K562 (cell line): ENCODE measurements at regions not wholly inside any gene's neighbourhood (a gene's known extent, or its start where the extent isn't known, plus 50 kb on each side); places are given as distances from the start of the nearest gene placed in this dataset.

ENCODE experiments used
- CAMTA2 ChIP-seq: fragments of 250-450 bp; sonication (Bioruptor Pico); conservative IDR thresholded peaks from 2 replicates; pipeline ENCODE4 v1.5.1; 2022
- DDX20 ChIP-seq: fragments of 450-650 bp; IDR thresholded peaks from 2 replicates; pipeline ENCODE4 v1.6.1; 2016; ENCODE audit warnings: missing genetic modification characterization, low read depth, mild to moderate bottlenecking, missing compliant biosample characterization, moderate library complexity
- DEAF1 ChIP-seq: fragments of 450-650 bp; formaldehyde crosslinking; IDR thresholded peaks from 2 replicates; pipeline ENCODE4 v1.4.0; 2020; ENCODE audit warnings: mild to moderate bottlenecking, moderate library complexity
- KDM4B ChIP-seq, 2 experiments: fragments of 450-650 bp in 1 of 2; sonication (generic) in 1 of 2; IDR thresholded peaks; 2 replicates each; pipeline ENCODE4 v1.6.1; 2016 to 2017; ENCODE audit warnings: borderline replicate concordance in 2 of 2, antibody characterized with exemption in 1 of 2, low read depth in 1 of 2, mild to moderate bottlenecking in 1 of 2
- MNT ChIP-seq, 2 experiments: fragments of 450-650 bp; conservative IDR thresholded peaks; 2 replicates each; pipeline ENCODE4 v1.6.1; 2017; ENCODE audit warnings: mild to moderate bottlenecking in 2 of 2, moderate library complexity in 2 of 2
- TF ChIP-seq, protein P1 (sequence below): fragments of 450-650 bp; IDR thresholded peaks from 2 replicates; pipeline ENCODE4 v1.6.1; 2016; ENCODE audit warnings: missing biosample characterization, missing genetic modification characterization

DNA sequence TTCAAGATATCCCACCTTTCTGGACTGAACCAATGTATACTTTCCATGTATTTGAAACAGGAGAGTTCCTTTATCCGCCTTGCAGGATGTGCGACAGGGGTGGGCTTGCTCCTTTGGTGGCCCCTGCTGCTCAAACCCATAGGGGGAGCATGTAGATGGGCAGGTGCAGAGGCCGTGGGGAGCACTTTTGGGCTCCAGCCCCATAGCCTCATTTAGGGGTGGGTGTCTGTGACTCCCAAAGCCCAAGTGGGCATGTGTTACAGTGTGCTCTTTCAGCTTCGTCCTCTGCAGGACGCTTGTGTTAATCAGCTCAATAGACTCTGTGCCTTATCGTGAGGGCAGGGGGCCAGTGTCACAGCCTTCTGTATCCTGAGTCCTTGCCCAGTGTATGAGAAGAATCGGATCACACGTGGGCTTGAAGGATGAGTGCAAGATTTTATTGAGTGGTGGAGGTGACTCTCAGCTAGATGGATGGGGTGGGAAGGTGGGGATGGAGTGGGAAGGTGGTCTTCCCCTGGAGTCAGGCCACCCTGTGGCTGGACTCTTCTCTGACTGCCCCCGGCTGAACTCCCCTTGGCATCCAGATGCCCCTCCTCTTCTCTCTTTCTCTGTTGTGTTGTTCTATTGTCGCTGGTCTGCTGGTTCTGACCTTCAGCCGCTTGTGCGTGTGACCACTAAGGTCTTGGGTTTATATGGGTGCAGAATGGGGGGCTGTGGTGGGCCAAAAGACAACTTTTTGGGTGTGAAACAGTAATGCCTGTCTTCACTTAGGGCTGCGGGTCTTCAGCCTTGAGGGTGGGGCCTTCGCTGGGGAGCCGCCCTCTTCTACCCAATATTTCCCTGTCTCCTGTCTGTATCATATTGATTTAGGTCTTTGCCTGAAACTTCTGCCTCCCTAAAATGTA is 262.2 kb downstream of the GLRX3 start (continued):
- TF ChIP-seq MNT (conservative IDR thresholded peaks at IDR 0.05), result no peak
- TF ChIP-seq, protein P1, sequence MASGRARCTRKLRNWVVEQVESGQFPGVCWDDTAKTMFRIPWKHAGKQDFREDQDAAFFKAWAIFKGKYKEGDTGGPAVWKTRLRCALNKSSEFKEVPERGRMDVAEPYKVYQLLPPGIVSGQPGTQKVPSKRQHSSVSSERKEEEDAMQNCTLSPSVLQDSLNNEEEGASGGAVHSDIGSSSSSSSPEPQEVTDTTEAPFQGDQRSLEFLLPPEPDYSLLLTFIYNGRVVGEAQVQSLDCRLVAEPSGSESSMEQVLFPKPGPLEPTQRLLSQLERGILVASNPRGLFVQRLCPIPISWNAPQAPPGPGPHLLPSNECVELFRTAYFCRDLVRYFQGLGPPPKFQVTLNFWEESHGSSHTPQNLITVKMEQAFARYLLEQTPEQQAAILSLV (tag), result no peak
- TF ChIP-seq KDM4B (IDR thresholded peaks at IDR 0.05; ENCODE audit: borderline replicate concordance in 2 of 2, low read depth in 1 of 2), result no peak
- TF ChIP-seq CAMTA2, result no peak
- TF ChIP-seq DDX20 (tag), result no peak
- no peak for TF ChIP-seq DEAF1 (CRISPR knock-in tag)
- TF ChIP-seq, all 486 proteins: peak for 0
